ENCODE measurements at regions not wholly inside any gene's neighbourhood (a gene's known extent, or its start where the extent isn't known, plus 50 kb on each side); places are given as distances from the start of the nearest gene placed in this dataset.

DNA sequence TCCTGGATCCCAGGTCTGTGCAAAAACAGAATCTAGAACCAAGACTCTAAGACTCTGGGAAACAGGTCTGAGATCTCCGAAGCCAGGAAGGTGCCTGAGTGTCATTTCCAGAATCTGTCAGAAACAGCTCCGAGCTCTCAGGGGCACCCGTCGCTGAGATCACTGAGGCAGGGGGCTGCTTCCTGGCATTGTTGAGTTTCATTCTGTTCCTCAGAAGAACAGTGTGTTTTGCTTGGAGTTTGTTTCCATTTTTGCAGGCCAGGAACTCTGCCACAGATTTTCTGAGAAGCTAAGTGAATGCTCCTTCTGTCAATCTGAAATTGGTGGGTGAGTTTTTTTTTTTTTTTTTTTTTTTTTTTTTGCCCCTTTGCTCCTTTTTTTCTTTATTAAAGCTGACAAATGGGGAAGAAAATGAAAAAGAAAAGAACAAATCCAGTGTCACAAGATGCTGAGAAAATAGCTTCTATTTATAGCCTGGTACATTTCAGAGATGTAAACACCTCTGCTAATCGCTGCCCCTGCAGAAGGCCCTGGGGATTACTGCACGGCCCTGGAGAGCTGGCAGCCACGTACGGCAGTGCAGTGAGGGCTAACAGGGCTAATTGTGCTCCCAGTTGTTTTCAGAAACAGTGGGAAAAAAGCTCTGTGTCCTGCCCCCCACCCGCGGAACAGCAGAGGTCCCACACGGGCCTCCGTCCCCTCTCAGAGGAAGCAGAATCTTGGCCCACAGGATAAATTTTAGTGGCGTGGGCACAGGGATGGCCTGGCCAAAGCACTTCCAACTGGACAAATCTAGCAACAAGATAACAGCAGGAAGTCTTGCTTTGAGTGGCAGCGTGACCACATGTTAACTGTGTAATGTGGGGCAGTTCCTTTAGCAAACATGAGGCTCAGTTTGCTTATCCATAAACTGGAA is 237.6 kb upstream of the IRS2 start:
- TF ChIP-seq EP300 (IDR thresholded peaks at IDR 0.05): no peak
- TF ChIP-seq, protein P1, sequence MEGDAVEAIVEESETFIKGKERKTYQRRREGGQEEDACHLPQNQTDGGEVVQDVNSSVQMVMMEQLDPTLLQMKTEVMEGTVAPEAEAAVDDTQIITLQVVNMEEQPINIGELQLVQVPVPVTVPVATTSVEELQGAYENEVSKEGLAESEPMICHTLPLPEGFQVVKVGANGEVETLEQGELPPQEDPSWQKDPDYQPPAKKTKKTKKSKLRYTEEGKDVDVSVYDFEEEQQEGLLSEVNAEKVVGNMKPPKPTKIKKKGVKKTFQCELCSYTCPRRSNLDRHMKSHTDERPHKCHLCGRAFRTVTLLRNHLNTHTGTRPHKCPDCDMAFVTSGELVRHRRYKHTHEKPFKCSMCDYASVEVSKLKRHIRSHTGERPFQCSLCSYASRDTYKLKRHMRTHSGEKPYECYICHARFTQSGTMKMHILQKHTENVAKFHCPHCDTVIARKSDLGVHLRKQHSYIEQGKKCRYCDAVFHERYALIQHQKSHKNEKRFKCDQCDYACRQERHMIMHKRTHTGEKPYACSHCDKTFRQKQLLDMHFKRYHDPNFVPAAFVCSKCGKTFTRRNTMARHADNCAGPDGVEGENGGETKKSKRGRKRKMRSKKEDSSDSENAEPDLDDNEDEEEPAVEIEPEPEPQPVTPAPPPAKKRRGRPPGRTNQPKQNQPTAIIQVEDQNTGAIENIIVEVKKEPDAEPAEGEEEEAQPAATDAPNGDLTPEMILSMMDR (IDR thresholded peaks at IDR 0.05): peak in 1 of 4 experiments; percentile 4
- TF ChIP-seq POLR2AphosphoS5 (IDR thresholded peaks at IDR 0.05): peak; percentile 81
- TF ChIP-seq POLR2A (IDR thresholded peaks at IDR 0.05): no peak
- peak overlapping the region; percentile 84 to 94 (median 88) for H3K27ac ChIP-seq
- peak; percentile 92 for ATAC-seq
- H3K36me3 ChIP-seq: no peaks in the 10 kb centered on the region
- H3K4me3 ChIP-seq: no peak overlapping the region
- no peaks in the 10 kb centered on the region for H3K27me3 ChIP-seq
- 45 to 60% methylated on average over 2 to 4 of the region's 14 CpGs for WGBS, 2 donors (ENCODE audit: low coverage in 1 of 2)
- no peaks in the 10 kb centered on the region for H3K9me3 ChIP-seq
- H3K4me1 ChIP-seq: peaks cover 4 to 22% (median 10%) of the 10 kb centered on the region in 3 donors

DNA sequence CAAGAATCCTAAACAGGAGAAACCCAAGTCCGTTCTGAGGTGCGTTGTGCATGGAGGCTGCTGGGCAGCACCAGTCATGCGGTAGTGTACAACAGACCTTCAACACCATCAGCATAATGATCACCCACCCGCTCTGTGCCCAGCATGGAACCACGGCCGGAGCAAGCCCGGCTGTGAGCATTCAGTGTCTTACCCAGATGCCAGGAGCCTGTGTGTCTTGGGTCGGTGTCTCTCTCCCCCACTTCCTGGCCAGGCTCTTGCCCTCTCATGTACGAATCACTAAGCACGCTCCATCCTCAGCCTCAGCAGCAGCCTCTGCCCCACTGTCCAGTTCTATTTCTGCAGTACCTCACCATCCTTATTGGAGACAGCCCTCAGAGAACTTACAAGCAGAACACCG is 231.6 kb upstream of the IRS2 start:
- H3K4me3 ChIP-seq: no peak overlapping the region
- no peaks in the 10 kb centered on the region for H3K27me3 ChIP-seq
- no peak overlapping the region for H3K27ac ChIP-seq
- H3K4me1 ChIP-seq: peaks cover 0 to 3% (median 0%) of the 10 kb centered on the region in 3 donors
- TF ChIP-seq EP300 (IDR thresholded peaks at IDR 0.05) (no peak), POLR2A (IDR thresholded peaks at IDR 0.05) (no peak), POLR2AphosphoS5 (IDR thresholded peaks at IDR 0.05) (no peak)
- TF ChIP-seq, protein P1 (IDR thresholded peaks at IDR 0.05): no peak
- no peak for ATAC-seq
- WGBS, 2 donors (ENCODE audit: low coverage in 1 of 2): 94% methylated on average over 2 to 3 of the region's 11 CpGs
- no peaks in the 10 kb centered on the region for H3K36me3 ChIP-seq
- no peaks in the 10 kb centered on the region for H3K9me3 ChIP-seq

- peak; percentile 44 for ATAC-seq
- Histone ChIP-seq H3K4me1 (no peaks in the 10 kb centered on the region), H3K9me3 (no peaks in the 10 kb centered on the region), H3K4me3 (no peak overlapping the region), H3K27me3 (no peaks in the 10 kb centered on the region), H3K36me3 (no peaks in the 10 kb centered on the region), H3K27ac (no peak overlapping the region)
- TF ChIP-seq, protein P1 (IDR thresholded peaks at IDR 0.05): no peak
- peak; percentile 56 for TF ChIP-seq POLR2AphosphoS5 (IDR thresholded peaks at IDR 0.05)
- 37 to 57% methylated on average over 5 to 6 of the region's 7 CpGs for whole genome bisulfite sequencing, 2 donors (ENCODE audit: low coverage in 1 of 2)
Measured at GRCh38 chr13:110017379-110017778, 231.0 kb upstream of the IRS2 start.

DNA sequence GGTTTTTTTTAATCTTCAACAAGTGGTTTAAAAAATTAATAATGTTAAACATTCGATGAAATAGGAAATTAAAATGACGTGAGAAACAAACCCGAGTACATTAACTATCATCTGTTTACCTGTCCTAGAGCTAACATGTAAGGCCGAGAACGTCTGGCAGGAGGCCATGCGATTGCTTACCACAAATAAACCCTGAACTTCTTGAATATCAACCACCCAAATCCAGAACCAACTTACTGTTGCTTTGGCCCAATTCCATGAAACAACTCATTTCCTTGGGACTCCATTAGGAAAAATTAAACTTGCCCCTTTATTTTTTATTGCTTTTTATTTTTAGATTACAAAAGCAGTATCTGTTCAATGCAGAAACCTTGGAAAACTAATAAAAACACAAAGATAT is 228.9 kb upstream of the IRS2 start:
- no peaks in the 10 kb centered on the region for H3K27me3 ChIP-seq
- H3K27ac ChIP-seq: no peak overlapping the region
- no peaks in the 10 kb centered on the region for H3K4me1 ChIP-seq
- 54 to 76% methylated on average over 6 of the region's 6 CpGs for WGBS, 2 donors (ENCODE audit: low coverage in 1 of 2)
- TF ChIP-seq EP300 (IDR thresholded peaks at IDR 0.05) (no peak), POLR2A (IDR thresholded peaks at IDR 0.05) (no peak), POLR2AphosphoS5 (IDR thresholded peaks at IDR 0.05) (no peak)
- TF ChIP-seq, protein P1 (IDR thresholded peaks at IDR 0.05): no peak
- ATAC-seq: no peak
- H3K4me3 ChIP-seq: no peak overlapping the region
- no peaks in the 10 kb centered on the region for H3K36me3 ChIP-seq
- H3K9me3 ChIP-seq: no peaks in the 10 kb centered on the region

- no peaks in the 10 kb centered on the region for H3K4me1 ChIP-seq
- H3K27ac ChIP-seq: no peak overlapping the region
- no peak for ATAC-seq
- TF ChIP-seq POLR2AphosphoS5 (IDR thresholded peaks at IDR 0.05): no peak
- no peak for TF ChIP-seq POLR2A (IDR thresholded peaks at IDR 0.05)
- TF ChIP-seq, protein P1 (IDR thresholded peaks at IDR 0.05): no peak
- no peak for TF ChIP-seq EP300 (IDR thresholded peaks at IDR 0.05)
- 50 to 65% methylated on average over 1 to 4 of the region's 4 CpGs for WGBS, 2 donors (ENCODE audit: low coverage in 1 of 2)
- H3K36me3 ChIP-seq: no peaks in the 10 kb centered on the region
- no peaks in the 10 kb centered on the region for H3K27me3 ChIP-seq
- H3K9me3 ChIP-seq: no peaks in the 10 kb centered on the region
- no peak overlapping the region for H3K4me3 ChIP-seq
Measured at GRCh38 chr13:110014719-110015118, 228.3 kb upstream of the IRS2 start.

Data from gastroesophageal sphincter (tissue), 4 donors.